Superior temporal gyrus (tissue), 1 donor: ENCODE measurements at regions not wholly inside any gene's neighbourhood (a gene's known extent, or its start where the extent isn't known, plus 50 kb on each side); places are given as distances from the start of the nearest gene placed in this dataset.

Experiments used
- DNase-seq: peaks from one replicate; pipeline ENCODE4 v3.0.0-alpha.2; 2016; ENCODE audit errors: extremely low spot score

DNA sequence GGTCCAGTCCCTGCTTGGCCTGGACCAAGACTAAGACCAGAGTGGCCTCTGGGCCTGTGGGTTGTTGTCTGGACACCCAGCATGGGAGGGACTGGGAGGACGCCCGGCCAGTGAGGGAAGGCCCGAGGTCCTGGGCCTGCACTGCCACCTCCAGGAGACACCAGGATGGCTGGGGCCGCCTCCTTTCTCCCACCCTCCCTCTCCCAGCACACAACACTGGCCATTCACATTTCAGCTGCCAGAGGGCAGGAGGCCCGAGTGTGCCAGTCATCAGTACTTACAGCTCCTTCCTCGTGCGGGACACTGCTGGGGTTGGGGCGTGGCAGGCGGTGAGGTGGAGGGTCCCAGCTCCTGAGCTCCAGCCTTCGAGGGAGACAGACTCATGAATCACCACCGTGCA lies 133.5 kb downstream of the ASB1 start:
- no peak for DNase-seq

DNA sequence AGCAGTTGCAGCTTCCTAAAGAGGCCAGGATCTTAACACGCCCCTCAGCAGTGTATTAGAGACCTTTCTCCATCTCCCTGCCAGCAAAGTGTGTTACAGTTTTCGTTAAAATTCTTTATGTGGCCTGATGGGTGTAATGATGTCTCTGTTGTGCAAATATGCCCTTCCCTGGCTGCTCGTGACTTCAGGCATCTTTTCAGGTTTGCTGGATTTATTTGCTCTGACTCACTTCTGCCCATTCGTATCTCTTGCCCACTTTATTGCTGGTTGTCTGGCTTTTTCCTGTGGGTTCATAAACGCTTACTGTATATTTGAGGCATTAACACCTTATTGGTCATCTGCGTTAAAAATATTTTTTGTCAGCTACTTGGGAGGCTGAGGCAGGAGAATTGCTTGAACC lies 134.5 kb downstream of the ASB1 start:
- no peak for DNase-seq

DNA sequence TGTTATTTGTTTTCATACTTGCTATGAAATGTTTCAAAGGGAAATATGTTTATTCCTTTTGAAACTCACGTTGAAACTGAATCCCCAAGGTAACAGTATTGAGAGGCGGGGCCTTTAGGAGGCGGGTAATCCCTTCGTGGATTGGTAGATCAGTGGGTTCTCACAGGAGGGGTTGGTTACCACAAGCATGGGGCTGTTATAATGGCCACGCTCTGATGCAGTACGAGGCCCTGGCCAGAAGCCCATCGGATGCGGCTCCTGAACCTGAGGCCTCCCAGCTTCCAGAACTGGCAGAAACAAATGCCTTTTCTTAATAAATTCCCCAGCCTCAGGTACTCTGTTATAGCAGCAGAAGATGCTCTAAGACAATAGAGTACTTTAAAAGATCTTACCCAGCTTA lies 135.7 kb downstream of the ASB1 start:
- no peak for DNase-seq

DNA sequence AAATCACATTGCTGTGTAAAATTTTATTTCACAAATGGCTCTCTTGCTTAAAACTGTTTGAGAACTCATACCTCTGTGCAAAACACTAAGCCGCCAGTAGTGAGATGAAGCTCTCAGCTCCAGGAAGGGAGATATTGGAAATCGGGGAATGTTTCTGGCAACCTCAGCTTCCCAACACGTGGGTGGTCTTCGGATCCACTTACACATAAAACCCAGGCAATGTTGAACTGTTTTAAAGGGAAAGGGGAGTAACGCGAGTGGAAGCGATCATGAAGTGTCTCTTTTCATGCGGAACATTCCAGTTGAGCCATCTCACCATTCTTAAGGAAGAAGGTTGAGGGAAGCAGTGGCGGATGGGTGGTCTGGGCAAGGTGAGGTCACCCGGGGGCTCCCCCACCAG lies 136.8 kb downstream of the ASB1 start:
- DNase-seq, result no peak

DNA sequence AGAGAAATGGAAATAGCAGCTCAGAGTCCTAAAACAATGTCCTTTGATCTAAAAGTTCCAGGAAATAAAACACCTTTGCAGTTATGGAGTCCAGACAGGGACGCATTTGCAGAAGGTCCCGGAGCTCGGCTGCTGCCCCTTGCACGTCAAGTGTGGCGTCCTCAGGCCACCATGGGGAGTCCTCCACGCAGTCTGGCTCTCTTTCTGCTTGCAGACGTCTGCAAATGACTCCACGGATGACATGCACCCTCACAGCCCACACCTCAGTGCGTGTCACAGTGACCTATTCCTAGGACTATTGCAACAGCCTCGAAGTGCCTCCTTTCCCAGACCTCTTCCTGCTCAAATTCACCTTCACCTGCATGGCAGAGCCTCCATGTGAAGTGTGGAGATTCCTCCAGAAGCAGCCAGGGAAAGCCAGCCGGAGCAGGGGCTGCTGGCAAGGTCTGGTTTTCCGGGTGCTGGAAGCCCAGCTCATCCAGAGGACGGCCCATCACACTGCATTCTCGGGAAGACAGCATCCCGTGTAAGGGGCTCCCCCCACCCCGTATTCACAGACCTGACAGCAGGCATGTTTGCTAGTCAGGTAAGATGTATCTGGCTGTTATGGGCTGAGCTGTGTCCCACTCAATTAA lies 137.7 kb downstream of the ASB1 start:
- no peak for DNase-seq

DNA sequence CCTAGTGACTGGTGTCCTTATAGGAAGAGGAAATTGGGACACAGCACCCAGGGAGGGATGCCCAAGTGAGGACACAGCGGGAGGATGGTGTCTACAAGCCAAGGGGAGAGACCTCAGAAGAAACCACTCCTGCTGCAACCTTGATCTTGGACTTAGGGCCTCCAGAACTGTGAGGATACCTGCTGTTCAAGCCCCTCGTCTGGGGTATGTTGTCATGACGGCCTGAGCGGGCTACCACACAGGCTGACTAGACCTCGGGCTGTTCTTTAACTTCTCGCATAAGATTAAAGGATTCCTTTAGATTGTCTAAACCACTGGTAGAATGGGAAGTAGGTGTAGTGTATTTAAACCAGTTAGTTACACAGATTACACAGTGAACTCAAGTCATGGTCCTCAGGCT lies 138.3 kb downstream of the ASB1 start:
- DNase-seq, result no peak

DNA sequence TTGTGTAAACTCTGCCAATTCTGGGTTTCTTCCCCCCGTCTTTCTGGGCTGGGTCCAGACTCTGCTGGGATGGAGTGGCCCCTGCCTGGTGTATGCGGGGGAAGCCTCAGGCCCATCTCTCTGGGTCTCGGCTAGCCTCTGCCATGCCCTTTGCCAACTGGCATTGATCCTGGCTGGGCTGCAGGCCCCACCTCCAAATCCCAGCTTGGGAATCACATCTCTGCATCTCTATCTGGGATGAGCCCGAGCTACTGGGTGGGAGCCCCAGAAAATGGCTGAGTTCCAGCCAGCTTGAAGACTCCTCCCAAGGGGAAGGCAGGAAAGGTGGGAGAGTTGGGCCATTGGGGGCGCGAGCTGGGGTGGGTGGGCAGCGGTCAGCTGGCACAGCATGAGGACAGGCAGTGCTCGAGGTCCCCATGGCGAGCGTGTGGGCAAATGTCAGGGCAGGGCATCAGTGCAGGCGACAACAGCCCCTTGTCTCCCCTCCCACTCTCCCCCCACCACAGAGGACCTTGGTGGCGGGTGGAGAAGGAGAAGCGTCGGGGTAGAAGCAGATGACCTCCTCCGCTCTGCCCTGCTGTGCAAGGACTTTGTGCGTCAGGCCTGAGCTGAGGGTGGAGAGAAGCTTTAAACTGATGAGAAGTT lies 139.4 kb downstream of the ASB1 start:
- no peak for DNase-seq

DNA sequence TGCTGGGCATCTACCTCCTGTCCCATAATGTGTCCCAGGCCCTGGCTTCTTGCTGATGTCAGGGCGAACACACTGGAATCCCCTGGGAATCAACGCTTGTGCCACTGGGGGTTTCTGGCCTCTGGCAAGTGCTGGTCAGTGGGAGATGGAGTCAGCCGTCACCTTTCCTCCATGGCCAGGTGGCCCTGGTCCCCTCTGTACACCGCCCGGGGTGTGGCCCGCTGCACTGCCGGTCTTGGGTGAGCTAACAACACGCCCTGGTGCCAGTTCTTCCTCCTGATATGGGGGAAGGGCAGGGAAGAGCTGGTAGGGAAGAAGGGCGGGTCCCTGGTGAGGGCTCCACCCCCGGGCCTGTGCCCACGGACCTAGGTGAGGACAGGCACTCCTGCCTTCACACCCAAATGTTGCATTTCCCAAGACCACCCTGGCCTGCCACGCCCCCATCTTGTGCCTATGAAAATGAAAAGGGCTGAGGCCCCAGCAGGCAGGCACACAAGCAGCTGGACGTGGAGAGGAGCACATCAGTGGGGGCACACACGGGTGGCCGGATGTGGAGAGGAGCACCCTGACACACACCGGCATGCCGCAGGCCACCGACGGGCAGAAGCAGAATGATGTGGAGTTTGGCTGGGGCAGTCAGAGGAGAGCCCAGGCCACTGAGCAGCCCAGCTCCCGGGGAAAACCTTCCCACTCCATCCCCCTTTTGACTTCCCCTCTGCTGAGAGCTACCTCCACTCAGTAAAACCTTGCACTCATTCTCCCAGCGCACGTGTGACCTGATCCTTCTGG lies 140.5 kb downstream of the ASB1 start:
- no peak for DNase-seq

DNA sequence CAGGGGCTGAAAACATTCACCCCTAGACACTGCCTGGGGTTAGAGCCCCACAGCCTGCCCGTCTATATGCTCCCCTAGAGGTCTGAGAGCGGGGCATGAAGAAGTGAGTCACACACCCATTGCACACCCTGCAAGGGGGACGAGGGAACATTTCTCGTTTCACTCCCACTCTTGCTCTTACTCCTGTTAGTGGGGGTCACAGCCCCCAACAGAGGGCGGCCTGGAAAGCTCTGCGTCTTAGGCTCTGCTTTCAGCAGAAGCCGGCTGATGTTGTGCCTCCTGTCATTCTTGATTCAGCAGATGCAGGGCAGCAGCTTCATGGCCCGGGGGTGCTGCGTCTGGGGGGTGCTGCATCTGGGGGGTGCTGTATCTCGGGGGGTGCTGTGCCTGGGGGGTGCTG lies 141.3 kb downstream of the ASB1 start:
- no peak for DNase-seq

DNA sequence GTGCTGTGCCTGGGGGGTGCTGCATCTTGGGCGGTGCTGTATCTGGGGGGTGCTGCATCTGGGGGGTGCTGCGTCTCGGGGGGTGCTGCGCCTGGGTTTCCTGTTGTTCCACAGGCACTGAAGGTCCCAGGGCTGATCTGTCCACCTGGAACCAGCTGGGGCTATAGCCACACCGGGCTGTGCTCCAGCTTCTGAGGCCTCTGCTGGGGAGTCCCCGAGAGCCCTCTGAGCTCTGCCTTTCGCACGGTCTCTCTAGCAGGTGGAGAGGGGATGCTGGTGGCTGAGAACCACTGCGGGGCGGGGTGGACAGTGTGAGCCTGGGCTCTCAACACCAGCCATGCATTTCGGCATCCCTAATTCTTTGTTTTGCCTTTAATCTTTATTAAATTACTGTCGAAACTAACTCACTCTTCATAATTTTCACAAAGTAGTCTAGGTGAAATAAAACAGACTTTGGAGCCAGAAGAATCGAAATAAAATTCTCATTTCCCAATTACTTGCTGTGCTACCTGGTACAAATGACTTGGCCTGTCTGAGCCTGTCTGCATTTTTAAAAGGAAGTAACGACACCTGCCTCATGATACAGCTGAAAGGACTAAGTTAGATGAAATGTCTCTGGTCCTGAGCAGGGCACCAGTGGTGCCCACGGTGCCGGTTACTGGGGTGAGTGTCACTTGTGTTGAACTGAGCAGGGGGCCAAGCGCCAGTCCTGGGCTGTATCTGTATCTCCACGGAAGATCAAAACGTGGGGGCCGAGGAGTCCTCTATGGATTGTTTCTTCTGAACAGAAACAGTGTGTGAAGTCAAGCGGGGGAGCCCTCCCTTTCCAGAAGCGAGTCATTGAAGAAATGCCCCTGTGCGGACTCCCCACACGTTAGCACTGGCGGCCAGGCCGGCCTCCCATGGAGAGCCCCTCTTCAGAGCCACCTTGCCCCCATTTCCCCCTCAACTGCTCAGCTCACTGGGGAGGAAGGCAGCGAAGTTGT lies 142.0 kb downstream of the ASB1 start:
- no peak for DNase-seq

DNA sequence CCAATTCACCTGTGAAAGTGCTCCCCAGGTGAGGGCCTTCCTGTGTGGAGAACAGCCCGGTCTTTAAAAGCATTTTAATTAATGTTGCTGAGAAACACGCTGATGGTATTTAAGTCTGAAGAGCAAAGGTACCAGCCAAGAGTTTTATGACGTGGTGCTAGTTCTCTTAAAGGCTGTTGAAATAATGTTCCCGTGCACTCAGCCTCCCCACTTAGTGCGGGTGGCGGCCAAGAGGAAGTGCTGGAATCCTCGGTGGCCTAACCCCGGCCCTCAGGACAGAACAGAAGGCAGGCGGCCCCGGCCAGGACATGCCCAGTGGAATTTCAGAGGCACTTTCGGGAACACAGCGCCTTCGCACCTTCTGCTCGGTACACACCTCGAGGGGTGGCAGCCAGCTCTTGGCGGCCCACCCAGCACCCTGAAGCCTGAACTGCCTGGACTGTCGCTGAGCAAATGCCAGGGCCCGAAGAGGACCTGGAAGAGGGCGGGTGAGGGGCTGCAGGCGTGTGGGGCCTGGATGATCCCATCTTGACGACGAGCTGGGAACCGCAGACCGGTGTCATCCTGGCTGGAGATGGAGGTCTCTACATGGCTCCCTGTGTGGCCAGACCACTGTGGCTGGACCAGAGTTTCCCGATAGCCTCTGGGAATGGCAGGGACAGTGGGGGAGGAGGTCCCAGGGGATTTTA lies 142.9 kb downstream of the ASB1 start:
- no peak for DNase-seq

DNA sequence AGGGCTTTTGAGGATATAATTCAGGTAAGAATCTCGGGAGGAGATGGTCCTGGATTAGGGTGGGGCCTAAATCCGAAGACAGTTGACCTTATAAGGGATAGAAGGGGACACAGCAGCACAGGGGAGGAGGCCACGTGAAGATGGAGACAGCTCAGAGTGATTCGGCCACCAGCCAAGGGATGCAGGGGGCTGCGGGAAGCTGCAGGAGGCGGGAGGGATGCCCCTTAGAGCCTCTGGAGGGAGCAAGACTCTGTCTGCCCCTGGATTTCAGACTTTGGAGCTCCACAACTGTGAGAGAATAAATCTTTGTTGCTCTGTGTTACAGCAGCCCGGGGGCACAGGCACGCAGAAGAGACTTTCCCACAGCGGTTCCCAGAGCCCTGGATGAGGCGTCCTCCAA lies 143.7 kb downstream of the ASB1 start:
- no peak for DNase-seq

DNA sequence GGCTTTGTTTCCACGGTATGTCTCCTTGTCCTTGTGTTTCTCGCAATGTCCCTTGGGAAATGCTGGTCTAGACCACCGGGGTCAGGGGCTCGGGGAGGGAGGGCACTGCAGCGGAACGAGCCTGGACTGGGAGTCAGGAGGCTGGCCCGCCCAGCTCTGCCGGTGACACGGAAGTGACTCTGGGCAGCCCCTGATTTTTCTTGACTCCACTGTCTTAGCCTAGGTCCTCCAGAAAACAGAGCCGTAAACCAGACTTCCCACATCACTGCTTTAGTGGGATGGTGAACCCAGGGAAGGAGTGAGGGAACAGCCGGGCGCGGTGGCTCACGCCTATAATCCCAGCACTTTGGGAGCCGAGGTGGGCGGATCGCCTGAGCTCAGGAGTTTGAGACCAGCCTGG lies 144.2 kb downstream of the ASB1 start:
- no peak for DNase-seq

DNA sequence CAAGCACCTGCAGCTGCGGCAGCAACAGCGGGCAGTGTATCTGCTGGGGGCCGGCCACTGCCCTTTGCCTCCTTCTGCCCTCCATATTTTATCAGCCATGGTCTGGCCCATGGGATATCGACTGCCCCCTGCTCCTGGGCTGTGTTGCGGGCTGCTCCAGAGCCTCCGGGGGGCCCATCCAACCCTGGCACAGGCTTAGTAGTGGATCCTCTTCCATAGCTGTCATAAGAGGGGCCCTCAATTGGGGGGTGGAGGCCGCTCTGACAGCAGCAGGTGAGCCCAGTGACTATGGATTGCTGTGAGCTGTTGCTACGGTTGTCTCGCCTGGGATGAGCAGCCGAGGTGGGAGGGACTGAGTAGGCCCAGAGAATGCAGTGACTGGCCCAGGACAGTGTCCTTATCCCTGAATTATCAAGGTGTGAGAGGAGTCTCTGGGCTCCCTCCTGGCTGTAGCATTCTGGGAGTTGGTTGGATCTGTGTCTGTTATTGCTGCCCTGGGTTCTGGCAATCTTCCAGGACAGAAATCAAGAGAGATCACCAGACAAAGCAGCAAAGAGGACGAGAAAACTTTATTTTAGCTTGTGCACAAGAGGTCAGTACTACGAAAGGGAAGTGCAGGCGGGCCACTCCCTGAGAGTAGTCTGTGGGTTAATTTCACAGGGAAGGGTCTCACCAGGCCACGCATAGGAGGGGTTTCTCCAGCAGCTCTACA lies 145.1 kb downstream of the ASB1 start:
- no peak for DNase-seq

DNA sequence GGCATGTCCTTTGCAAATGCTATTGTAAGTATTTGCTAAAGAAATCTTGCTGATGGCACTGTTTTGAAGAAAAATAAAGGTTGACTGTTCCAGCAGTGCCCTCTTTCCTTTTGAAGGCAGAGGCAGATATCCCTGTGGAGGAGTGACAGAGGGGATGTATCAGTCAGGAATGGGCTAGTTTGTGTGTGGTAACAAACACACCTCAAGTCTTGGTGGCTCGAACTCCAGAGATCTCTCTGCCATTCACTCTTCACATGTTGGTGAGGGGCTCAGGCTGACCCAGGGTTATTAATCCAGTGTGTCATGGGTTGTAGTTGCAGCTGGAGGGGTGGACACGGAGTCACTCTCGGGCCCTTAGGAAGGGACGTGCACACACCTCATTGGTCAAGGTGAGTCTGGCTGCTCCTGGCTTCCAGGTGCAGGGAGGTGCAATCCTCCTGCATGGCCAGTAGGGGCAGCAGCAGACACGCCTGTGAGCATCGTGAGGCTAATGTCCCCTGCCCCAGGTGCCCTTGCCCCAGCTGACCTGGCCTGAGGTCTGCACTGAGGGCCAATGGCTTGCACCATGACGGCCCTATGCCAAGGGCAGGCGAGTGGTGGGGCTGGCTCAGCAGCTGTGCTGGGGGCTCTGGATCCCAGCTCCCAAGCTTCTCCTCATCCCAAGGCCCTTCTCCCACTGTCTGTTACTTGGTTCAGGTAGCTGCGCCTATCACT lies 146.5 kb downstream of the ASB1 start:
- DNase-seq, result no peak

DNA sequence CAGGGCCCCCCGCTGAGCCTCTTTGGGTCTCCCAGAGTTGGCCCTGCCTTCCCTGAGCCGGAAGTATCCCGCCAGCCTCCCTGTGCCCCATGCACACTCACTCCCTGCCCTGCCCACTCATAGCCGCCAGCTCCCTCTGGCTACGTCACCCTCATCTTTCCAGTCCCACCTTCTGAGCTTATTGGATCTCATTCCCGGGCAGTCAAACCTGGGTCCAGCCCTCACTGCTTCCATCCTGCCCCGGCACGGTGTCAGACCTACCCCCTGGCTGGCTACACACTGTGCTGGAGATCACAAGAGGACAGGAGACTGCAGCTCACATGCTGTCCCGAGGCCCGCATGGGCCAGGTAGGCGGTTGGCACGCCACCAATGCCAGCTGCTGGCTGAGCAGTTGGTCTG lies 147.2 kb downstream of the ASB1 start:
- no peak for DNase-seq

DNA sequence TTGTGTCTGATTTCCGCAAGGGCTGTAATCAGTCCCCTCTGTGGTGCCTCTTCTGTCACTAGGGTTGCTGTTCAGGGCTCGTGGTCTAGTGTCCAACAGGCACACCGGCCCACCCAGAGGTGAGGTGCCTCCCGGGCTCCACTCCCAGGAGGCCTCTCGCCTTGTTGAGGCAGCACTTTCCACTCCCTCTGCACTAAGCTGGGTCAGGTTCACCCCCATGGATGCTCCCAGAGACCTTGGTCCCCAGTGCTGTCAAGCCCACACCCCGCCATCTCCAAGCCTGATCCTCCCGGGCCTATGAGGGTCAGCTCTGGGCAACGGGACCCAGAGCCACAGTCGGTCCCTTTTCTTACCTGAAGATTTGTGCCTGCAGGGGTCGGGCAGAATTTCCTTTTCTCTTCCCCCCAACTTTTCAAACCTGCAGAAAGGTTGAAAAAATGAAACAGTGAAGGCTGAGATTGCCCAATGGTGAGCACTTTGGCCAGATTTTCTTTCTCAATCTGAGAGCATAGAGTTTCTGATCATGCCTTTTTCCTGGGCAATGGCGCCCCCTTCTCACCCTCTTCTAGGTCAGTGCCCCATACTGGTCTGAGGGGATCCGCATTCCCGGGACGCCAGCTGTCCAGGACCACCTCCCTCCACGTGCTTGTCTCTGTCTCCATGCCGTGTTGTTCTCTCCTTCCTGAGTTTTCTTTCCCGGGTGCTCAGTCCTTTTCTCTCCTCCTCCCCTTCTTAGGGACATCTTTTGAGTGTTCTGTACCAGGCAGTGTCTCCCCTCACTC lies 148.0 kb downstream of the ASB1 start:
- DNase-seq, result no peak

DNA sequence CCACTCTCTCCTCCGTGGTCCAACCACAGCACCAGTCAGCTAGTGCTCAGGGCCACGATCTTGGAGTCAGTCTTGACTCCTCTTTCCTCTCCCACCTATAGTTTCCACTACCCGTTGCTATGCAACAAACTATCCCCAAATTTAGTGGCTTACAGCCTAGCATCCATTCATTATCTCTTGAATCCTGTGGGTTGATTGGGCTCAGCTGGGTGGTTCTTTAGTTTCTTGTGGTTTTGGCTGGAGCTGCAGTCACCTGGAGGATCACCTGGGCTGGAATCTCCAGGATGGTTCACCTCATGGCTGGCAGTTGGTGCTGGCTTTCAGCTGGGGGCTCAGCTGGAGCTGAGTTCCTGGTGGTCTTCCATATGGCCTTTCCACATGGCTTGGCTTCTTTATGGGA lies 149.9 kb downstream of the ASB1 start:
- DNase-seq, result no peak

DNA sequence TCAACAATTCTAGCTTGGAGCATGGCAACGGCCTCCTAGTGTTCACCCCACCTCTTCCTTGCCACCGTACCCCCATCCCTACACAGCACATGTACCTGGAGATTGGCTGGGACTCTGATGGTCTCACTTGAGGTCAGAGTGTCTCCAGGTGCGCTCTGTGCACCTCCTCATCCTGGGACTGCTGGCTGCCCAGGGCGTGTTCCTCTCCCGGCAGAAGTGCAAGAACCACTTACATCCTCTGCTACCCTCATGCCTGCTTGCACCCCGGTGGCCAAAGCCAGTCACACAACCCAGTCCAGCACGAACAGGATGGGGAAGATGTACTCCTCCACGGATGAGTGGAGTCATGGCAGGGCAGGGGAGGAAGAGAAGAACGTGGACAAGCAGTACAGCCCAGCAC lies 151.5 kb downstream of the ASB1 start:
- no peak for DNase-seq
